Lung (tissue), 11 donors: ENCODE measurements at regions not wholly inside any gene's neighbourhood (a gene's known extent, or its start where the extent isn't known, plus 50 kb on each side); places are given as distances from the start of the nearest gene placed in this dataset.

Experiments
- ATAC-seq: fragments of 200-7000 bp; cut with Tn5 transposase; one replicate; pipeline ENCODE4 v1.9.1; 2020; ENCODE audit warnings: moderate number of reproducible peaks; ENCODE audit not compliant: insufficient read depth, low FRiP score
- DNase-seq, 3 donors: peaks; one replicate each; pipeline ENCODE4 v3.0.0-alpha.2; 2013 to 2017
- H3K27ac ChIP-seq, 2 donors: one replicate each; pipeline ENCODE4 v1.5.1; 2013; ENCODE audit warnings: mild to moderate bottlenecking in 2 of 2, moderate library complexity in 2 of 2, control low read depth in 1 of 2, inconsistent platforms in 1 of 2, low read depth in 1 of 2, low read length in 1 of 2
- H3K27me3 ChIP-seq, 3 donors: one replicate each; pipeline ENCODE4 v1.5.1; 2013; ENCODE audit warnings: low read length in 2 of 3; ENCODE audit not compliant: control insufficient read depth in 3 of 3, insufficient read depth in 3 of 3
- H3K36me3 ChIP-seq, 4 donors: one replicate each; pipeline ENCODE4 v1.5.1; 2013; ENCODE audit warnings: low read length in 4 of 4, mild to moderate bottlenecking in 1 of 4, moderate library complexity in 1 of 4; ENCODE audit not compliant: control insufficient read depth in 4 of 4, insufficient read depth in 4 of 4
- H3K4me1 ChIP-seq, 5 donors: one replicate each; pipeline ENCODE4 v1.5.1; 2013; ENCODE audit warnings: low read length in 5 of 5, mild to moderate bottlenecking in 2 of 5, moderate library complexity in 1 of 5; ENCODE audit not compliant: control insufficient read depth in 5 of 5, insufficient read depth in 5 of 5
- H3K4me3 ChIP-seq: one replicate; pipeline ENCODE4 v1.5.1; 2013; ENCODE audit warnings: mild to moderate bottlenecking, control low read depth, moderate library complexity
- H3K9ac ChIP-seq, 2 donors: one replicate each; pipeline ENCODE4 v1.5.1; 2013; ENCODE audit warnings: low read length in 2 of 2, control low read depth in 1 of 2; ENCODE audit not compliant: insufficient read depth in 1 of 2
- H3K9me3 ChIP-seq, 4 donors: one replicate each; pipeline ENCODE4 v1.5.1; 2013; ENCODE audit warnings: low read length in 3 of 4, mild to moderate bottlenecking in 1 of 4, moderate library complexity in 1 of 4; ENCODE audit not compliant: control insufficient read depth in 4 of 4, insufficient read depth in 3 of 4
- WGBS, 2 donors: extraction: QIAGEN DNeasy Blood & Tissue Kit; methylation state at CpG; one replicate each; pipeline ENCODE4 v1.1.7; 2013; 5-methylcytosine and 5-hydroxymethylcytosine counted together
- TF ChIP-seq, protein P1 (sequence below): IDR thresholded peaks from 2 replicates; pipeline ENCODE4 v1.5.1; 2012; ENCODE audit warnings: mild to moderate bottlenecking; ENCODE audit errors: control extremely low read depth, extremely low read depth
- donor health status: control.
- donor health status: control.
- donor health status: Bipolar disorder and iron deficiency.
- donor health status: healthy.
- donor health status: DM: yes; HTN: yes; CAD: no.

DNA sequence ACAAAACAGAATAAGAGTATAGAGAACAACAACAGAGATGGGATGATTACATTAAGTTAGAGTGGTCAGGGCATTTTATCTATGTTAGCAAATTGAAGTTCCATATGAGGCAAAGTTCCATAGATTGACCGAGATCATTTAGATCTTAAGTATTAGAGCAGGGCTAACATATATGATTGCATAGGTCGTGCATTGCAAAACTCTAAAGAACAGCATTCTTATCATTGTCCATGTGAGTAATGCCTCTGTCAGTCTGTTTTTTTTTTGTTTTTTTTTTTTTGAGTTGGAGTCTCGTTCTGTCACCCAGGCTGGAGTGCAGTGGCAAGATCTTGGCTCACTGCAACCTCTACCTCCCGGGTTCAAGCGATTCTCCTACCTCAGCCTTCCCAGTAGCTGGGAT, 341.7 kb upstream of the KCNH8 start:
- DNase-seq (no peak), ATAC-seq (no peak)
- H3K27ac ChIP-seq = no peak overlapping the region
- TF ChIP-seq, protein P1, sequence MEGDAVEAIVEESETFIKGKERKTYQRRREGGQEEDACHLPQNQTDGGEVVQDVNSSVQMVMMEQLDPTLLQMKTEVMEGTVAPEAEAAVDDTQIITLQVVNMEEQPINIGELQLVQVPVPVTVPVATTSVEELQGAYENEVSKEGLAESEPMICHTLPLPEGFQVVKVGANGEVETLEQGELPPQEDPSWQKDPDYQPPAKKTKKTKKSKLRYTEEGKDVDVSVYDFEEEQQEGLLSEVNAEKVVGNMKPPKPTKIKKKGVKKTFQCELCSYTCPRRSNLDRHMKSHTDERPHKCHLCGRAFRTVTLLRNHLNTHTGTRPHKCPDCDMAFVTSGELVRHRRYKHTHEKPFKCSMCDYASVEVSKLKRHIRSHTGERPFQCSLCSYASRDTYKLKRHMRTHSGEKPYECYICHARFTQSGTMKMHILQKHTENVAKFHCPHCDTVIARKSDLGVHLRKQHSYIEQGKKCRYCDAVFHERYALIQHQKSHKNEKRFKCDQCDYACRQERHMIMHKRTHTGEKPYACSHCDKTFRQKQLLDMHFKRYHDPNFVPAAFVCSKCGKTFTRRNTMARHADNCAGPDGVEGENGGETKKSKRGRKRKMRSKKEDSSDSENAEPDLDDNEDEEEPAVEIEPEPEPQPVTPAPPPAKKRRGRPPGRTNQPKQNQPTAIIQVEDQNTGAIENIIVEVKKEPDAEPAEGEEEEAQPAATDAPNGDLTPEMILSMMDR = no peak
- H3K4me3 ChIP-seq = no peak overlapping the region
- H3K27me3 ChIP-seq = no peaks in the 10 kb centered on the region
- 80 to 84% methylated on average over 5 of the region's 5 CpGs for WGBS, 2 donors
- no peaks in the 10 kb centered on the region for H3K9me3 ChIP-seq
- no peaks in the 10 kb centered on the region for H3K36me3 ChIP-seq
- no peak overlapping the region for H3K9ac ChIP-seq
- no peaks in the 10 kb centered on the region for H3K4me1 ChIP-seq

GRCh38 chr3:18797378-18797777, 350.9 kb upstream of the KCNH8 start:
- Histone ChIP-seq H3K27me3 (no peaks in the 10 kb centered on the region), H3K9me3 (no peaks in the 10 kb centered on the region), H3K27ac (no peak overlapping the region), H3K4me1 (no peaks in the 10 kb centered on the region), H3K4me3 (no peak overlapping the region), H3K36me3 (no peaks in the 10 kb centered on the region), H3K9ac (no peak overlapping the region)
- ATAC-seq (no peak), DNase-seq (no peak)
- 92 to 93% methylated on average over 3 of the region's 3 CpGs for WGBS, 2 donors
- TF ChIP-seq, protein P1 = no peak

GRCh38 chr3:18795078-18795477, 353.2 kb upstream of the KCNH8 start:
- no peak for DNase-seq
- no peak for ATAC-seq

DNA sequence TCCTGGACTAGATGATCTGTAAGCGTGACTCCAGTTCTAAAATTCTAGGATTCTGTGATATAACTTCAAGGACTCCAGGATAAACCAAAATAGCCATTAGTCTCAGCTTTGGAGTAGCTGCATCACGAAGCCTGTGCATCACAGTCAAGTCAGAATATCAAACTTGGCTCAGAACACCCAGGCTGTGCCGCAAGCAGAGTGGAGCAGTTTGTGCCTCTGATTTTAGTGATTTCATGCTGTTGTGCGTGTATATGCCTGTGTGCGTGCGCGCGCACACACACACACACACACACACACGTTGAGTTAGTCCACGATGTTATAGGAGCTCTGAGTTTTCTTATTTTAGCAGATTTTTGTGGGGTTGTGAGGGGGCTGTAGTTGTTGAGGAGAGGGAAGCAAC, 356.6 kb upstream of the KCNH8 start:
- DNase-seq (no peak), ATAC-seq (no peak)
- Histone ChIP-seq H3K9ac (no peak overlapping the region), H3K27ac (no peak overlapping the region), H3K4me3 (no peak overlapping the region), H3K36me3 (no peaks in the 10 kb centered on the region), H3K4me1 (no peaks in the 10 kb centered on the region), H3K27me3 (no peaks in the 10 kb centered on the region), H3K9me3 (no peaks in the 10 kb centered on the region)
- TF ChIP-seq, protein P1 = no peak
- WGBS, 2 donors = 77 to 84% methylated on average over 10 of the region's 10 CpGs

More at GRCh38 chr3:18795078-18795477, 353.2 kb upstream of the KCNH8 start:
- Histone ChIP-seq H3K27me3 (no peaks in the 10 kb centered on the region), H3K4me3 (no peak overlapping the region), H3K36me3 (no peaks in the 10 kb centered on the region), H3K4me1 (no peaks in the 10 kb centered on the region), H3K9ac (no peak overlapping the region), H3K27ac (no peak overlapping the region), H3K9me3 (no peaks in the 10 kb centered on the region)
- 44 to 71% methylated on average over 2 of the region's 2 CpGs for WGBS, 2 donors
- TF ChIP-seq, protein P1 = no peak
